ENCODE measurements at regions not wholly inside any gene's neighbourhood (a gene's known extent, or its start where the extent isn't known, plus 50 kb on each side); places are given as distances from the start of the nearest gene placed in this dataset.

DNA sequence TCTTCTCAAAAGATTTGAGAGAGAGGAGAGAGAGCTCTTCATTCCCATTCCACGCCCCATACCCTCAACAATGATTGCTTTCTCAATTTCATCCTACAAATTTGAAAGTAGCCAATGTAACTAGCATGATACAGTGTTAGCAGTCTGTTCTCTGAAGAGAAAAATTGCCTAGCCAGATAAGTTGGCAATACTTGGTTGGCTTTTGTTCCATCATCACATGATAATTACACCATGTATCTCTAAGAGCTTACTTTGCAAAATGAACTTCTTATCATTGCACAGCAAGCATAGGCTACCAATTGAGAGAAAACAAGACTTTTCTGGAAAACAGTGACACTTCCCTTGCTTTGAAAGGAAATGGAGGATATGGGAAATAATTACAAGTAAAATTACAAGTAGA lies 68.9 kb downstream of the FSCB start:
- ChIA-PET CTCF (no interaction called here), POLR2A (ENCODE audit: low non-redundant PET) (no interaction called here)
- no peaks in the 10 kb centered on the region for H3K27me3 ChIP-seq (replicated peaks; ENCODE audit: insufficient read depth, low read depth, low read length, poor library complexity)
- H3K4me1 ChIP-seq (ENCODE audit: insufficient read depth, low read length, poor library complexity, severe bottlenecking) = no peaks in the 10 kb centered on the region
- TF ChIP-seq EZH2 (IDR thresholded peaks at IDR 0.05; ENCODE audit: borderline replicate concordance, low read depth, low read length, poor library complexity, severe bottlenecking) = no peak
- TF ChIP-seq, protein P1, sequence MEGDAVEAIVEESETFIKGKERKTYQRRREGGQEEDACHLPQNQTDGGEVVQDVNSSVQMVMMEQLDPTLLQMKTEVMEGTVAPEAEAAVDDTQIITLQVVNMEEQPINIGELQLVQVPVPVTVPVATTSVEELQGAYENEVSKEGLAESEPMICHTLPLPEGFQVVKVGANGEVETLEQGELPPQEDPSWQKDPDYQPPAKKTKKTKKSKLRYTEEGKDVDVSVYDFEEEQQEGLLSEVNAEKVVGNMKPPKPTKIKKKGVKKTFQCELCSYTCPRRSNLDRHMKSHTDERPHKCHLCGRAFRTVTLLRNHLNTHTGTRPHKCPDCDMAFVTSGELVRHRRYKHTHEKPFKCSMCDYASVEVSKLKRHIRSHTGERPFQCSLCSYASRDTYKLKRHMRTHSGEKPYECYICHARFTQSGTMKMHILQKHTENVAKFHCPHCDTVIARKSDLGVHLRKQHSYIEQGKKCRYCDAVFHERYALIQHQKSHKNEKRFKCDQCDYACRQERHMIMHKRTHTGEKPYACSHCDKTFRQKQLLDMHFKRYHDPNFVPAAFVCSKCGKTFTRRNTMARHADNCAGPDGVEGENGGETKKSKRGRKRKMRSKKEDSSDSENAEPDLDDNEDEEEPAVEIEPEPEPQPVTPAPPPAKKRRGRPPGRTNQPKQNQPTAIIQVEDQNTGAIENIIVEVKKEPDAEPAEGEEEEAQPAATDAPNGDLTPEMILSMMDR (conservative IDR thresholded peaks at IDR 0.05; ENCODE audit: low read depth, low read length) = no peak
- DNase-seq (ENCODE audit: low spot score) = no peak
- H3K9me3 ChIP-seq (ENCODE audit: low read depth, low read length, poor library complexity, severe bottlenecking) = peaks cover 3% of the 10 kb centered on the region
- no peak overlapping the region for H3K4me3 ChIP-seq (ENCODE audit: low read depth, low read length, poor library complexity, severe bottlenecking)
- H3K27ac ChIP-seq (ENCODE audit: low read depth, low read length, poor library complexity, severe bottlenecking) = no peak overlapping the region
- no TSS peak for BruUV-seq (replicated peaks)
- H3K36me3 ChIP-seq (ENCODE audit: insufficient read depth, low read length, poor library complexity, severe bottlenecking) = no peaks in the 10 kb centered on the region
- intact Hi-C loops (cut with micrococcal nuclease; ENCODE audit: unreplicated experiment) = no loop called here

- Histone ChIP-seq H3K4me1 (ENCODE audit: insufficient read depth, low read length, poor library complexity, severe bottlenecking) (no peaks in the 10 kb centered on the region), H3K36me3 (ENCODE audit: insufficient read depth, low read length, poor library complexity, severe bottlenecking) (no peaks in the 10 kb centered on the region), H3K27me3 (replicated peaks; ENCODE audit: insufficient read depth, low read depth, low read length, poor library complexity) (no peaks in the 10 kb centered on the region), H3K4me3 (ENCODE audit: low read depth, low read length, poor library complexity, severe bottlenecking) (no peak overlapping the region), H3K27ac (ENCODE audit: low read depth, low read length, poor library complexity, severe bottlenecking) (no peak overlapping the region), H3K9me3 (ENCODE audit: low read depth, low read length, poor library complexity, severe bottlenecking) (peaks cover 3% of the 10 kb centered on the region)
- CTCF ChIA-PET = no interaction called here
- TF ChIP-seq, protein P1 (conservative IDR thresholded peaks at IDR 0.05; ENCODE audit: low read depth, low read length) = no peak
- TF ChIP-seq EZH2 (IDR thresholded peaks at IDR 0.05; ENCODE audit: borderline replicate concordance, low read depth, low read length, poor library complexity, severe bottlenecking) = no peak
- POLR2A ChIA-PET (ENCODE audit: low non-redundant PET) = no interaction called here
- no peak for DNase-seq (ENCODE audit: low spot score)
- BruUV-seq (replicated peaks) = no TSS peak
- intact Hi-C loops (cut with micrococcal nuclease; ENCODE audit: unreplicated experiment) = no loop called here
Observed at GRCh38 chr14:44436458-44436857, 70.6 kb downstream of the FSCB start.

DNA sequence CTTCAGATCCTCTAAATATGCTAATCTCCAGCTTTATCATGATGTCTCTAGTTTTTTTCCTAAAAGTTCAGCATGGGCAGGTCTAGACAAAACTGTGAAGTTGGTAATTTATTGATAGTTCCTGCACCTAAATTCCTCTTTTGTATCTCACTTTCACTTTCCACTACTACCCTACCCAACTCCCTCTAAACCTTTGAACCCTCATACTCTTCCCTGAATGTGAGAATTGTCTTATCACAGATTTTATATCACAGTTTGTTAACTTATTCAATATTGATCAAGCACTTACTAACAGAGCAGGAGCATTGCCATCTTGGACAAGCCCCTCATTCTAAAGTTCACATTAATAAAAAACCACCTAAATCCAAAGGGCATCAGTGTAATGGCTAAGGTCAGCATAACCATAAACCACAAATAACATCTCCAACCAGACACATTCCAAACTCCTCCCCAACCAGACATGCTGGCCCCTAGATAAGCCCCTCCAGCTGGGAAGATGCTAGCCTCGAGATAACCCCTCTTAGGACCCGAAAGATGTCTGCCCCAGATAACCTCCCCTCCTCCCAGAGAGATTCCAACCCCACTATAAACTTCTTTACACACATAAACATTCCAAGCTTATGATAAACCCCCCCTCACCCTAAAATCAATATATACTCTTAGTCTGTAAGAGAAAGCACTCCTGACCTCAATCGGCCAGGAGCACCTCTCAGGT lies 78.7 kb downstream of the FSCB start:
- H3K36me3 ChIP-seq (ENCODE audit: insufficient read depth, low read length, poor library complexity, severe bottlenecking) = no peaks in the 10 kb centered on the region
- H3K9me3 ChIP-seq (ENCODE audit: low read depth, low read length, poor library complexity, severe bottlenecking) = no peaks in the 10 kb centered on the region
- intact Hi-C loops (cut with micrococcal nuclease; ENCODE audit: unreplicated experiment) = no loop called here
- H3K4me1 ChIP-seq (ENCODE audit: insufficient read depth, low read length, poor library complexity, severe bottlenecking) = peaks cover 9% of the 10 kb centered on the region
- TF ChIP-seq, protein P1 (conservative IDR thresholded peaks at IDR 0.05; ENCODE audit: low read depth, low read length) = no peak
- TF ChIP-seq EZH2 (IDR thresholded peaks at IDR 0.05; ENCODE audit: borderline replicate concordance, low read depth, low read length, poor library complexity, severe bottlenecking) = no peak
- H3K27me3 ChIP-seq (replicated peaks; ENCODE audit: insufficient read depth, low read depth, low read length, poor library complexity) = no peaks in the 10 kb centered on the region
- CTCF ChIA-PET = no interaction called here
- POLR2A ChIA-PET (ENCODE audit: low non-redundant PET) = no interaction called here
- no peak overlapping the region for H3K4me3 ChIP-seq (ENCODE audit: low read depth, low read length, poor library complexity, severe bottlenecking)
- BruUV-seq (replicated peaks) = no TSS peak
- no peak overlapping the region for H3K27ac ChIP-seq (ENCODE audit: low read depth, low read length, poor library complexity, severe bottlenecking)
- no peak for DNase-seq (ENCODE audit: low spot score)
